Adrenal gland (tissue), 9 donors: ENCODE measurements at regions not wholly inside any gene's neighbourhood (a gene's known extent, or its start where the extent isn't known, plus 50 kb on each side); places are given as distances from the start of the nearest gene placed in this dataset.

Experiments used
- DNase-seq, 7 donors: peaks; one replicate each; pipeline ENCODE4 v3.0.0-alpha.2; 2019 to 2020
- H3K27ac ChIP-seq, 5 donors: fragments of 200-600 bp; sonication (generic) in 4 of 5; 1 replicate in 3 of 5; 2 replicates in 2 of 5; pipeline versions ENCODE4 v1.5.1 to v1.8.0; 2016 to 2020; ENCODE audit warnings: mild to moderate bottlenecking in 1 of 5
- H3K27me3 ChIP-seq: fragments of 200-600 bp; 2 replicates; pipeline ENCODE4 v1.8.0; 2021
- H3K36me3 ChIP-seq, 2 donors: fragments of 200-600 bp; replicated peaks in 1 of 2; 1 replicate in 1 of 2; 2 replicates in 1 of 2; pipeline versions ENCODE4 v1.5.1 to v1.8.0; 2018 to 2022
- H3K4me1 ChIP-seq, 2 donors: fragments of 200-600 bp; replicated peaks in 1 of 2; 1 replicate in 1 of 2; 2 replicates in 1 of 2; pipeline versions ENCODE4 v1.5.1 to v1.8.0; 2018 to 2021
- H3K4me3 ChIP-seq, 4 donors: fragments of 200-600 bp; sonication (generic) in 3 of 4; one replicate each; pipeline ENCODE4 v1.5.1; 2016 to 2018
- H3K9me3 ChIP-seq, 3 donors: fragments of 200-600 bp; sonication (generic) in 1 of 3; replicated peaks in 1 of 3; 1 replicate in 2 of 3; 2 replicates in 1 of 3; pipeline versions ENCODE4 v1.5.1 to v1.8.0; 2016 to 2021
- CTCF ChIP-seq, 6 experiments: fragments of 450-650 bp in 4 of 6; fragments of 200-600 bp in 2 of 6; sonication (generic) in 1 of 6; IDR thresholded peaks; 1 replicate in 5 of 6; 2 replicates in 1 of 6; pipeline versions ENCODE4 v1.5.1 to v1.8.0; 2016 to 2021; ENCODE audit warnings: antibody characterized with exemption in 6 of 6, mild to moderate bottlenecking in 2 of 6, moderate library complexity in 1 of 6
- POLR2A ChIP-seq, 2 donors: fragments of 450-650 bp; IDR thresholded peaks; one replicate each; pipeline ENCODE4 v1.6.1; 2017; ENCODE audit warnings: antibody characterized with exemption in 2 of 2, mild to moderate bottlenecking in 2 of 2, moderate library complexity in 1 of 2
- WGBS, 4 donors: extraction: QIAGEN DNeasy Blood & Tissue Kit in 2 of 4; methylation state at CpG; one replicate each; pipeline versions ENCODE4 v1.1.5 to v1.1.7; 2013 to 2017; 5-methylcytosine and 5-hydroxymethylcytosine counted together
- intact Hi-C, 2 donors: fragments of 100-400 bp; cut with DNase I; formaldehyde crosslinking; loops; one replicate each; pipeline versions ENCODE4 v1.14.1 to v1.15.0; 2022 to 2023
- donor health status: healthy with polysubstance abuse.
- donor health status: Bipolar disorder and iron deficiency.
- donor health status: DM: yes; HTN: yes; CAD: no.
- donor health status: DM: no; HTN: no; CAD: no.
- donor health status: DM: no; HTN: no; CAD: no.

DNA sequence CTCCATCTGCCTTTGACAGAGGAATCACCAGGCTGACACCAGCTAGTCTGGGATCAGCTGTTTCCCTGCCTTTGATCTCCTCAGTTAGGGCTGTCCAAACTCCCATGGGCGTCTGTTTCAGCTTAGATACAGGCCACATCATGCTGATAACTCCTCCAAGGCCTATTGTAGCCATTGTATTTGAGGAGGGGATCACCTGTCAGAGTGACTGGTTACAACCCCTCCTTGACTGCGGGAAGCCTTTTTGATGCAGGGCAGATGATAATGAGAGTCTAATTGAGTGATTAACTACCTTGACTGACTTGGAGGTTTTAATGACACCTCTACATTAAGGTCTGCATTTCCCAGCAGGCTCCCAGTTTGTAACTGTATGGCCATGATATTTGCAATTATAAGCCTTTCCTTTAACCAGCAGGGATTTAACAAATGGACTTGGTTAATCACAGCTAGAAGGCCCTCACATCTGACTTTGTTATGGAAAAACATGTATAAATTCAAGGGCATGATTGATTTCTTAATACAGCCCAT is 863.5 kb downstream of the KCNJ2 start:
- H3K27me3 ChIP-seq, result no peaks in the 10 kb centered on the region
- H3K4me3 ChIP-seq, result no peak overlapping the region
- H3K27ac ChIP-seq, result no peak overlapping the region
- H3K36me3 ChIP-seq, result no peaks in the 10 kb centered on the region
- 43 to 55% (median 54%) methylated on average over 1 to 2 of the region's 2 CpGs for WGBS, 4 donors
- no peak for DNase-seq
- no peaks in the 10 kb centered on the region for H3K4me1 ChIP-seq
- H3K9me3 ChIP-seq, result no peaks in the 10 kb centered on the region
- TF ChIP-seq POLR2A (IDR thresholded peaks at IDR 0.05) (no peak), CTCF (IDR thresholded peaks at IDR 0.05) (no peak)
- intact Hi-C loops, result no loop called here

GRCh38 chr17:71033336-71033735 is 864.0 kb downstream of the KCNJ2 start:
- no peak overlapping the region for H3K27ac ChIP-seq
- DNase-seq, result no peak
- 63 to 74% (median 70%) methylated on average over 7 of the region's 7 CpGs for WGBS, 4 donors
- no peak for TF ChIP-seq POLR2A (IDR thresholded peaks at IDR 0.05)
- TF ChIP-seq CTCF (IDR thresholded peaks at IDR 0.05), result no peak
- H3K4me1 ChIP-seq, result no peaks in the 10 kb centered on the region
- intact Hi-C loops, result no loop called here
- no peaks in the 10 kb centered on the region for H3K9me3 ChIP-seq
- H3K4me3 ChIP-seq, result no peak overlapping the region
- peaks cover under 1% of the 10 kb centered on the region for H3K27me3 ChIP-seq
- H3K36me3 ChIP-seq, result no peaks in the 10 kb centered on the region

DNA sequence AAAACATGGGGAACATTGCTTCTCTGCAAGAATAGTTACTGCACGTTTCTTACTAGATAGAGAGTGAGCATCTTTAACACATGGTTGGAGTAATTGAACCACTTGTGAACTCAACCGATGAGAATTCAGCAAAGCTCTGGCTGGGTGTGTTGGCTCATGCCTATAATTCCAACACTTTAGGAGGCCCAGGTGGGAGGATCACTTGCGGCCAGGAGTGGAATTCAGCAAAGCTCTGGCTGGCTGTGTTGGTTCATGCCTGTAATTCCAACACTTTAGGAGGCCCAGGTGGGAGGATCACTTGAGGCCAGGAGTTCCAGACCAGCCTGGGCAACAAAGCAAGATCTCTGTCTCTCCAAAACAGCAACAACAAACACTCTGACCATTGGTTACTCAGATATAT is 865.9 kb downstream of the KCNJ2 start:
- TF ChIP-seq CTCF (IDR thresholded peaks at IDR 0.05), result no peak
- TF ChIP-seq POLR2A (IDR thresholded peaks at IDR 0.05), result no peak
- Histone ChIP-seq H3K36me3 (no peaks in the 10 kb centered on the region), H3K4me3 (no peak overlapping the region), H3K27ac (no peak overlapping the region), H3K9me3 (no peaks in the 10 kb centered on the region), H3K4me1 (no peaks in the 10 kb centered on the region), H3K27me3 (peaks cover 3% of the 10 kb centered on the region)
- intact Hi-C loops, result no loop called here
- 80 to 94% (median 90%) methylated on average over 3 of the region's 3 CpGs for WGBS, 4 donors
- no peak for DNase-seq

GRCh38 chr17:71037386-71037785 is 868.1 kb downstream of the KCNJ2 start:
- Histone ChIP-seq H3K27me3 (peaks cover 6% of the 10 kb centered on the region), H3K36me3 (no peaks in the 10 kb centered on the region), H3K9me3 (no peaks in the 10 kb centered on the region), H3K4me1 (no peaks in the 10 kb centered on the region), H3K4me3 (no peak overlapping the region), H3K27ac (no peak overlapping the region)
- WGBS, 4 donors, result 31 to 48% (median 36%) methylated on average over 3 of the region's 3 CpGs
- TF ChIP-seq CTCF (IDR thresholded peaks at IDR 0.05), result no peak
- TF ChIP-seq POLR2A (IDR thresholded peaks at IDR 0.05), result no peak
- intact Hi-C loops, result no loop called here
- DNase-seq, result no peak
